H1 (cell line): ENCODE measurements at regions not wholly inside any gene's neighbourhood (a gene's known extent, or its start where the extent isn't known, plus 50 kb on each side); places are given as distances from the start of the nearest gene placed in this dataset.

Experiments used
- BRCA1 ChIP-seq: IDR thresholded peaks from 2 replicates; pipeline ENCODE4 v1.6.1; 2012; ENCODE audit warnings: low read depth, low read length, improper control_type of control experiment
- KDM5A ChIP-seq: fragments of 200-600 bp; IDR thresholded peaks from 2 replicates; pipeline ENCODE4 v1.7.1; 2012; ENCODE audit warnings: mild to moderate bottlenecking, low read length, inconsistent platforms, mixed read lengths
- TF ChIP-seq, protein P1 (sequence below): IDR thresholded peaks from 2 replicates; pipeline ENCODE4 v1.6.1; 2012; ENCODE audit warnings: low read length, inconsistent platforms

DNA sequence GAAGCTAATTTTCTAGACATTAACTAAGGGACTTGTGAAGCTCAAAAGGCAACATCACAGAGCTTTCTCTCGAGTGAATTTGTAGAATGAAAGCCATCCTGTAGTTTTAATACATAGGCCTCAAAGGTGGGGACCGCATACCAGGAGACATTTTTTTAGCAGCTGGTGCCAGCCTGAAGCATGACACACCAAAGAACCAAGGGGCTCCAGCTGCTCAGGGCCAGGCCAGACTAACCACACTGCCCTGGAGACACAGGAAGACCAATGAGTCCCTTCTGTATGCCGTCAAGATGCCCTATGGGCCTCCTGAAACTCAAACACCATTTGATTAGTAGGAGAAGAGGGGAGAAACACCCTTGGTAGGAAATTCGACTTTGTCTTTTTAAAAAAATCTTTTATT, 113.9 kb upstream of the CACNA1E start (continued):
- TF ChIP-seq, protein P1, sequence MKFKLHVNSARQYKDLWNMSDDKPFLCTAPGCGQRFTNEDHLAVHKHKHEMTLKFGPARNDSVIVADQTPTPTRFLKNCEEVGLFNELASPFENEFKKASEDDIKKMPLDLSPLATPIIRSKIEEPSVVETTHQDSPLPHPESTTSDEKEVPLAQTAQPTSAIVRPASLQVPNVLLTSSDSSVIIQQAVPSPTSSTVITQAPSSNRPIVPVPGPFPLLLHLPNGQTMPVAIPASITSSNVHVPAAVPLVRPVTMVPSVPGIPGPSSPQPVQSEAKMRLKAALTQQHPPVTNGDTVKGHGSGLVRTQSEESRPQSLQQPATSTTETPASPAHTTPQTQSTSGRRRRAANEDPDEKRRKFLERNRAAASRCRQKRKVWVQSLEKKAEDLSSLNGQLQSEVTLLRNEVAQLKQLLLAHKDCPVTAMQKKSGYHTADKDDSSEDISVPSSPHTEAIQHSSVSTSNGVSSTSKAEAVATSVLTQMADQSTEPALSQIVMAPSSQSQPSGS, result no peak
- no peak for TF ChIP-seq KDM5A
- no peak for TF ChIP-seq BRCA1
